Kidney (tissue), 13 donors: ENCODE measurements at regions not wholly inside any gene's neighbourhood (a gene's known extent, or its start where the extent isn't known, plus 50 kb on each side); places are given as distances from the start of the nearest gene placed in this dataset.

Experiments
- DNase-seq, 5 donors: peaks; one replicate each; pipeline ENCODE4 v3.0.0-alpha.2; 2013 to 2020
- FAIRE-seq: peaks from 2 replicates; lab custom pipeline; 2012; peaks lifted over from hg19 to GRCh38; lab: Jason Lieb, UNC
- H3K27ac ChIP-seq, 2 donors: one replicate each; pipeline ENCODE4 v1.7.0; 2013; ENCODE audit warnings: low read depth in 2 of 2, low read length in 2 of 2, inconsistent platforms in 1 of 2
- H3K27me3 ChIP-seq: one replicate; pipeline ENCODE4 v1.7.1; 2013; ENCODE audit warnings: low read length, inconsistent platforms; ENCODE audit not compliant: control insufficient read depth, insufficient read depth
- H3K36me3 ChIP-seq, 3 donors: one replicate each; pipeline versions ENCODE4 v1.7.0 to v1.7.1; 2013; ENCODE audit warnings: low read length in 3 of 3, control low read depth in 1 of 3, inconsistent platforms in 1 of 3; ENCODE audit not compliant: insufficient read depth in 3 of 3, control insufficient read depth in 2 of 3
- H3K4me1 ChIP-seq, 3 donors: one replicate each; pipeline versions ENCODE4 v1.7.0 to v1.7.1; 2013; ENCODE audit warnings: low read length in 3 of 3, inconsistent platforms in 1 of 3, low read depth in 1 of 3; ENCODE audit not compliant: control insufficient read depth in 2 of 3, insufficient read depth in 2 of 3
- H3K4me3 ChIP-seq, 3 donors: one replicate each; pipeline versions ENCODE4 v1.7.0 to v1.8.1; 2013; ENCODE audit warnings: low read length in 3 of 3, control low read depth in 1 of 3, inconsistent platforms in 1 of 3
- H3K9ac ChIP-seq, 3 donors: one replicate each; pipeline versions ENCODE4 v1.7.0 to v1.7.1; 2013; ENCODE audit warnings: low read length in 3 of 3, control low read depth in 1 of 3, inconsistent platforms in 1 of 3
- H3K9me3 ChIP-seq, 3 donors: one replicate each; pipeline versions ENCODE4 v1.7.0 to v1.7.1; 2013; ENCODE audit warnings: low read length in 3 of 3, control low read depth in 1 of 3, inconsistent platforms in 1 of 3; ENCODE audit not compliant: control insufficient read depth in 2 of 3, insufficient read depth in 1 of 3
- intact Hi-C: fragments of 100-400 bp; cut with DNase I; formaldehyde crosslinking; loops from one replicate; pipeline ENCODE4 v1.11.1; 2022
- TF ChIP-seq, protein P1 (sequence below): IDR thresholded peaks from 3 replicates; pipeline ENCODE4 v1.5.1; 2012; ENCODE audit warnings: mild to moderate bottlenecking, moderate library complexity, borderline replicate concordance; ENCODE audit not compliant: insufficient read depth; ENCODE audit errors: extremely low read depth
- donor health status: control.
- donor health status: control.
- donor health status: control.
- donor health status: control.
- donor health status: control.
- donor health status: DM: yes; HTN: yes; CAD: no.
- donor health status: Normal renal cell carcinoma (clear cell type).

DNA sequence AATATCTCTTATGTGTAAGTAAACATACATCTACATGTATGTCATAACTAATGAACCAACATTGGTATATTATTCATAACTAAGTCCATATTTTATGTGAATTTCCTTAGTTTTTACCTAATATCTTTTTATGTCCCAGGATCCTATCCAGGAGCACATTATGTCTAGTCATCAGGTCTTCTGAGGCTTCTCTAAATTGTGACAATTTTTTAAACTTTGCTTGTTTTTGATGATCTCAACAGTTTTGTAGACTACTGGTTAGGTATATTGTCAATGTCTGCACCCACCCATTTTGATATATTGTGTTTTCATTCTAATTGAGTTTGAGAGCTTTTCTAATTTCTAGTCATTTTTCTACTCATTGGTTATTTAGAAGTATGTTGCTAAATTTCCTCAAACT is 288.2 kb upstream of the DIO3 start:
- no peaks in the 10 kb centered on the region for H3K36me3 ChIP-seq
- no peak overlapping the region for H3K27ac ChIP-seq
- no peaks in the 10 kb centered on the region for H3K9me3 ChIP-seq
- H3K4me3 ChIP-seq: no peak overlapping the region
- FAIRE-seq (no peak), DNase-seq (no peak)
- H3K4me1 ChIP-seq: no peaks in the 10 kb centered on the region
- H3K9ac ChIP-seq: no peak overlapping the region
- intact Hi-C loops: no loop called here
- H3K27me3 ChIP-seq: no peaks in the 10 kb centered on the region
- TF ChIP-seq, protein P1, sequence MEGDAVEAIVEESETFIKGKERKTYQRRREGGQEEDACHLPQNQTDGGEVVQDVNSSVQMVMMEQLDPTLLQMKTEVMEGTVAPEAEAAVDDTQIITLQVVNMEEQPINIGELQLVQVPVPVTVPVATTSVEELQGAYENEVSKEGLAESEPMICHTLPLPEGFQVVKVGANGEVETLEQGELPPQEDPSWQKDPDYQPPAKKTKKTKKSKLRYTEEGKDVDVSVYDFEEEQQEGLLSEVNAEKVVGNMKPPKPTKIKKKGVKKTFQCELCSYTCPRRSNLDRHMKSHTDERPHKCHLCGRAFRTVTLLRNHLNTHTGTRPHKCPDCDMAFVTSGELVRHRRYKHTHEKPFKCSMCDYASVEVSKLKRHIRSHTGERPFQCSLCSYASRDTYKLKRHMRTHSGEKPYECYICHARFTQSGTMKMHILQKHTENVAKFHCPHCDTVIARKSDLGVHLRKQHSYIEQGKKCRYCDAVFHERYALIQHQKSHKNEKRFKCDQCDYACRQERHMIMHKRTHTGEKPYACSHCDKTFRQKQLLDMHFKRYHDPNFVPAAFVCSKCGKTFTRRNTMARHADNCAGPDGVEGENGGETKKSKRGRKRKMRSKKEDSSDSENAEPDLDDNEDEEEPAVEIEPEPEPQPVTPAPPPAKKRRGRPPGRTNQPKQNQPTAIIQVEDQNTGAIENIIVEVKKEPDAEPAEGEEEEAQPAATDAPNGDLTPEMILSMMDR: no peak

DNA sequence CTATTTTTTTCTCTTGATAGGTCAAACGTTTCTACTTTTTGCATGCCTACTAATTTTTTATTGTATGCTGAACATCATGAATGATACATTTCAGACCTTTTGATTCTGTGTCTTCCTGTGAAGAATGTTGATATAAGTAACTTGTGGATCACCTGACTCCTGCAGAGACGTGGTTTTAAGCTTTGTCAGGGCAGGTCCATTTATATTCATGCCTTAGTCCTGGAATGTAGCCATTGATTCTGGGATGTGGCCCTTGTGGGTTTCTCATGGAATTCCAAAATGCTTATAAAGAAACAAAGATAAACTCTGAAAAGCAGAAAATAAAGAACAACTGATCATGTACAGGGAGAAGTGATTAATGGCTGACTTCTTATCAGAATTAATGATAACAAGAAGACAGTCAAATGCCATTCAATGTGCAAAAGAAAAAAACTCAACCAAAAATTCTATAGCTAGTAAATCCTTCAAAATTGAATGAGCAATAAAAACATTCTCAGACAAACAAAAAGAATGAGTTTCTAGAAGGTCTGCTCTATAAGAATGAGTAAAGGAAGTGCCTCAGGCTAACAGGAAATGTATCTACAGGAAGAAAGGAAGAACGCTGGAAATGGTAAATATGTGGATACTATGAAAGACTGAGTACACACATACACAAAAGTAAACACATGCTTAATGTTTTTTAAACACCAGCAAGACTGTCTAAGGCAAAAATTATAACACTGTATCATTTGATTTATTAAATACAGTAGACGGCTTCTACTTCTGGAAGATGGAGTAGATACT is 284.8 kb upstream of the DIO3 start:
- no peaks in the 10 kb centered on the region for H3K27me3 ChIP-seq
- TF ChIP-seq, protein P1: no peak
- DNase-seq: no peak

DNA sequence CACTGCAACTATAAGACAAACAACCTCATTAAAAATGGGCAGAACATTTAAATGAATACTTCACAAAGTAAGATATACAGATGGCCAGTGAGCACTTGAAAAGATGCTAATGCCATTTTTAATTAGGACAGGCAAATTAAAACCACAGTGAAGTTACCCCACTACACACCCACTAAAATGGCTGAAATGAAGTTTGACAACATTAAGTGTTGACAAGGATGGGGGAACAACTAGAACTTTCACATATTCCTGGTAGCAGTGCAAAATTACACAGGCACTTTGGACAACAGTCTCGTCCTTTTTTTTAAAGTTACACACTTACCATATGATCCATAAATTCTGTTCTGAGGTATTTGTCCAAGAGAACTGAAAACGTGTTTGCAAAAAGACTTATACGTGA is 278.9 kb upstream of the DIO3 start:
- no peaks in the 10 kb centered on the region for H3K27me3 ChIP-seq
- no peak for FAIRE-seq

More for the DNA sequence above, 284.8 kb upstream of the DIO3 start:
- no peak for FAIRE-seq
- intact Hi-C loops: no loop called here
- no peak overlapping the region for H3K27ac ChIP-seq
- no peak overlapping the region for H3K4me3 ChIP-seq
- no peaks in the 10 kb centered on the region for H3K4me1 ChIP-seq
- H3K9me3 ChIP-seq: no peaks in the 10 kb centered on the region
- no peak overlapping the region for H3K9ac ChIP-seq
- no peaks in the 10 kb centered on the region for H3K36me3 ChIP-seq

More for the DNA sequence above, 278.9 kb upstream of the DIO3 start:
- TF ChIP-seq, protein P1: no peak
- H3K36me3 ChIP-seq: no peaks in the 10 kb centered on the region
- no peak for DNase-seq
- H3K9me3 ChIP-seq: no peaks in the 10 kb centered on the region
- H3K4me1 ChIP-seq: no peaks in the 10 kb centered on the region
- intact Hi-C loops: no loop called here
- H3K9ac ChIP-seq: no peak overlapping the region
- H3K27ac ChIP-seq: no peak overlapping the region
- no peak overlapping the region for H3K4me3 ChIP-seq
